GM06990 (cell line): ENCODE measurements at regions not wholly inside any gene's neighbourhood (a gene's known extent, or its start where the extent isn't known, plus 50 kb on each side); places are given as distances from the start of the nearest gene placed in this dataset.

Source experiments
- DNase-seq: peaks from one replicate; pipeline ENCODE4 v3.0.0-alpha.2; 2011; ENCODE audit not compliant: insufficient read length; ENCODE audit errors: extremely low read depth
- H3K27me3 ChIP-seq: replicated peaks from 2 replicates; pipeline ENCODE4 v1.6.0; 2011; ENCODE audit warnings: low read length; ENCODE audit not compliant: control insufficient read depth, insufficient read depth
- H3K36me3 ChIP-seq: 2 replicates; pipeline ENCODE4 v1.5.1; 2011; ENCODE audit warnings: low read length; ENCODE audit not compliant: control insufficient read depth, insufficient read depth
- H3K4me3 ChIP-seq: replicated peaks from 2 replicates; pipeline ENCODE4 v1.5.1; 2011; ENCODE audit warnings: low read depth, mild to moderate bottlenecking, control low read depth, low read length
- CTCF ChIP-seq: IDR thresholded peaks from 2 replicates; pipeline ENCODE4 v1.5.1; 2011; ENCODE audit warnings: low read length, control low read depth, mild to moderate bottlenecking, inconsistent platforms; ENCODE audit not compliant: insufficient read depth, poor library complexity, severe bottlenecking

DNA sequence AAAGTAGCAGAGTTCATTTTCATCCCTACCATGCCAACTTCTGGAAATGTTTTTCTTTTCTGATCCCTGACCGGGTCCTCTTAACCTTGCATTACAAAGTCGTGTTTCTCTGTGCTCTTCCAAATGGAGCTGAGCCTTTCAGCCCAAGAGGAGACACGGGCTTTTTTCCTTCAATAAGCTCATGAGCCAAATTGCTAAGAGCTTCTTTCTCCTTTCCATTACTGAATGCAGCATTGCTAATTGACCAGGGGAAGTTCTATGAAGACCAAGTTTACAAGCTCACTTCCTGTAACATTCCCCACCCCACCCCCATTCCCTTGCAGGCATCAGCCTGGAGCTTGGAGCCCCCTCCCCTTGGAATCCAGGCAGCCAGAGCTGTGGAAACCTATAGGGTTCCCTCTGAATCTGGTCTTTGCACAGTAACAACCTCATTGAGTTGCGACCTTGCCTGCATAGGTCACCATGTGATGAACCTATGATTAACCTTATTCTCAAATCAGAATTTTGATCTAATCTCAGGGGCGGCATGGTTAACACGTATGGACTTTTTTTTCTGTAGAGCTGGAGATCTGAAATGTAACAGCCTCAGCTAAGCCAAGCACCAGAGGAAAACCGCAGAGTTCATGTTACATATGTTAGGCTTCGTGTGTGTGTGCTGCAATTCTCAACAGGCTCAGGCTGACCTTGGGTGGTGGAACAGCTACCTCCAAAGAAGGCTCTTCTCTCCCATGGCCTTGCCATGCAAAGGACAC lies 395.7 kb upstream of the ZNF462 start:
- TF ChIP-seq CTCF, result no peak
- peak; percentile 49 for DNase-seq
- Histone ChIP-seq H3K4me3 (no peak overlapping the region), H3K27me3 (no peaks in the 10 kb centered on the region), H3K36me3 (no peaks in the 10 kb centered on the region)

- TF ChIP-seq CTCF, result no peak
- H3K27me3 ChIP-seq, result no peaks in the 10 kb centered on the region
Observed at GRCh38 chr9:106467865-106468164, 395.2 kb upstream of the ZNF462 start.

GRCh38 chr9:106468431-106468830 lies 394.5 kb upstream of the ZNF462 start:
- Histone ChIP-seq H3K27me3 (no peaks in the 10 kb centered on the region), H3K4me3 (no peak overlapping the region), H3K36me3 (no peaks in the 10 kb centered on the region)
- DNase-seq, result peak; percentile 68
- TF ChIP-seq CTCF, result no peak

More at GRCh38 chr9:106467865-106468164, 395.2 kb upstream of the ZNF462 start:
- no peak overlapping the region for H3K4me3 ChIP-seq
- H3K36me3 ChIP-seq, result no peaks in the 10 kb centered on the region
- no peak for DNase-seq

DNA sequence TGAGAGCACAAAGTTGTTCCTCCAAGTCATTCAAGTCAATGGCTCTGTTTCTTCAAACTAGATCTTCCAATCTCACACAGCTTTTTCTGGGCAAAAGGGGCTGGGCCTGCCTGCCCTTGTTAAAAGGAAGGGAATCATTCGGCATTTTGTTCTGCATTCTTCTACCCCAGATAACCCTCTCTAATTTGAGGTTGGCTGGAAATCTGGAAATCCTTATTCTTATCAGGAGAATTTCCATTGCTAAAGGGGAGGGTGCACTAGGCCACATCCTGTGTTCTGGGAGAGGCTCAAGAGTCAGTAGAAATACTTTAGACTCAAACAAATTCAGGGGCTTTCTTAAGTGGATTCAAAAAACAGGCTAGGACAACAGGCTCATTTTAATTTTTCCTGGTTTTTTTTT lies 384.7 kb upstream of the ZNF462 start:
- Histone ChIP-seq H3K36me3 (no peaks in the 10 kb centered on the region), H3K4me3 (no peak overlapping the region), H3K27me3 (no peaks in the 10 kb centered on the region)
- TF ChIP-seq CTCF, result no peak
- no peak for DNase-seq

- Histone ChIP-seq H3K36me3 (no peaks in the 10 kb centered on the region), H3K4me3 (no peak overlapping the region), H3K27me3 (no peaks in the 10 kb centered on the region)
- no peak for TF ChIP-seq CTCF
- DNase-seq, result no peak
Observed at GRCh38 chr9:106478727-106479126, 384.2 kb upstream of the ZNF462 start.

GRCh38 chr9:106479679-106480078 lies 383.3 kb upstream of the ZNF462 start:
- TF ChIP-seq CTCF, result no peak
- no peak for DNase-seq
- no peaks in the 10 kb centered on the region for H3K27me3 ChIP-seq

More at GRCh38 chr9:106479679-106480078, 383.3 kb upstream of the ZNF462 start:
- no peaks in the 10 kb centered on the region for H3K36me3 ChIP-seq
- no peak overlapping the region for H3K4me3 ChIP-seq
